DMS79 (cell line): ENCODE measurements at regions not wholly inside any gene's neighbourhood (a gene's known extent, or its start where the extent isn't known, plus 50 kb on each side); places are given as distances from the start of the nearest gene placed in this dataset.
"Not testable (repeated sequence)": the region's sequence is repeated elsewhere in the genome, so short reads cannot be mapped to it uniquely, and the experiment has no call there.

Experiments
- DNase-seq: peaks from one replicate; lab custom pipeline; 2025; lab: John Stamatoyannopoulos, UW

DNA sequence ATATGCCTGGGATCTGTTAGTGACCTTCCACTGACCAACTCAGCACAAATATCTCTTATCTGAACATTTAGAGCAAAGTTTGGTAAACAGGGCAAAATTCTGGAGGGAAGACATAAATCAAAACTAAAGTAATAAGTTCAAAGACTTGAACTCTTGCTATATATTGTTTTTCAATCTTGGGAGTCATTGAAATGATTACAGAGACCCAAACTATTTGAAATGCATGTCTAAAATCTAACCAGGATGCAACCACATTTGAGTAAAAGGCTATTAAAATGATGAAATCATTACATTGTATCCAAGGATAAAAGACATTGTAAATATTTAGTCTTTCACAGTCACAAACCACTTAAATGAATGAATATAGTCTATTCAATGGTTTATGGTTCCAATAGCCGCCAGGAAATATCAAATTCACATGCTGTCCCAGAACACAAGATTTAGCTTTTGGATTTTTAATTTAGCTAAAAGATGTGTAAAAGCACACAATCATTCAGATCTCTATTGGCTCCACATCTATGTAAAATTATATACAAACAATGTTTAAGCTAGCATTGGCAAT, 256.6 kb upstream of the EPHA7 start:
- DNase-seq = no peak

DNA sequence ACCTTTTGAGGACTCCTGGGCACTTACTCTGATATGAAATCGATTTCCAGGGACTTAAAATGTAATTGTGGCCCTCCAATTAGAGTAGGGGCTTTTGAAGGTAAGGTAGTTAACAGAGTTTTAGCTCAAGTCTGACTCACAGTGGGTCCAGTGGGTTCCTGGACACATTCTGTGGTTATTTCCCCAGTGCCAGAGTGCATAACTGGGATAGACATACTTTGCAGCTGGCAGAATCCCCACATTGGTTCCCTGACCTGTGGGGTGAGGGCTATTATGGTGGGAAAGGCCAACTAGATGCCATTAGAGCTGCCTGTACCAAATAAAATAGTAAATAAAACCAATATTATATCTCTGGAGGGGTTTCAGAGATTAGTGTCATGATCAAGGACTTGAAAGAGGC, 243.8 kb upstream of the EPHA7 start:
- no peak for DNase-seq

DNA sequence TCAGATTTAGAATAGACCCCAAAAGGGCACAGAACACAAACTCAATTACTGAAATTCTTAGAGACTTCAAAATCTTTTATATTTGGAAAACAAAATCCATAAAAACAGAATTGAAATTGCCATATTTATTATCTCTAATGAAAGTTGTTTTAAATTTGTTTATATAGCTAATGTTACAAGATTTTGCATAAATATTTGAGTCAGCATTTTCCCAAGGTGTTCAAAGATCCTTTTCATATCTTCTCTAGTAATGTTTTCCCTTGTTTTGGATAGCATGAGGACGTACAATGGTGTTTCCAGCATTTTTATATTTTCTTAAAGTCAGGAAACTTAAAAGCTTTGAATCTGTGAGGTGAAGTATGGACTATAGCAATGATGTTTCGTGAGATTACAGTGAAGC, 235.2 kb upstream of the EPHA7 start:
- DNase-seq = no peak

DNA sequence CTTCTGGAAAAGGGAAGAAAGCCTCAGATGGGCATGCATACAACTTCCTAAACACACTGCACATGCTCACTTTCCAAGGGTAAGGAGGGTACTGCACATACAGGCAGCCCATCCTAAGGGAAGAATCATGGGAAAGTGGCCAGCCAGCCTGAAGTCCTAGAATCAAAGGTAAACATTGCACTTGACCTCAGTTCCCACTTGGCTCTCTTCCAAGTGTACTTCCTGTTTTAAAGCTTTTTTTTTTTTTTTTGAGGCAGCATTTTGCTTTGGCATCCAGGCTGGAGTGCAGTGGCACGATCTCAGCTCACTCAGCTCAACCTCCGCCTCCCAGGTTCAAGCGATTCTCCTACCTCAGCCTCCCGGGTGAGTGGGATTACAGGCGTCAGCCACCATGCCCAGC, 225.3 kb upstream of the EPHA7 start:
- no peak for DNase-seq

DNA sequence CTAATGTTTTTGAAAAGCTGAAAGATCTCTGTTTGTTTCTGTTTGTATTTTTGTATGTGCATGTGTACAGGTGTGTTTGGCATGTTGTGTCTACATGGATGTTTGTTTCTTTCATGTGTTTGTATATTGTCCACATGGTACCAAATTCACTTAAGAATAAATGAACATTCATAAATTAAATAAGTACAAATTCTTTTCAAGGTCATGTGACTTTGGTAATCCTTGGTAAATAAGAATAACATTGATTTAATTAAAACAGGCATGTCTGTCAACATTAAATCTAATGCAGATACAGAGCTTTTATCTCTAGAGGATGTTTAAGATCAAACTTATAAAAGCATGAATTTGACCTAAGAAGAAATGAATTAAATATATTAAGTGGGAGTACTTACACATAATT, 219.8 kb upstream of the EPHA7 start:
- no peak for DNase-seq

DNA sequence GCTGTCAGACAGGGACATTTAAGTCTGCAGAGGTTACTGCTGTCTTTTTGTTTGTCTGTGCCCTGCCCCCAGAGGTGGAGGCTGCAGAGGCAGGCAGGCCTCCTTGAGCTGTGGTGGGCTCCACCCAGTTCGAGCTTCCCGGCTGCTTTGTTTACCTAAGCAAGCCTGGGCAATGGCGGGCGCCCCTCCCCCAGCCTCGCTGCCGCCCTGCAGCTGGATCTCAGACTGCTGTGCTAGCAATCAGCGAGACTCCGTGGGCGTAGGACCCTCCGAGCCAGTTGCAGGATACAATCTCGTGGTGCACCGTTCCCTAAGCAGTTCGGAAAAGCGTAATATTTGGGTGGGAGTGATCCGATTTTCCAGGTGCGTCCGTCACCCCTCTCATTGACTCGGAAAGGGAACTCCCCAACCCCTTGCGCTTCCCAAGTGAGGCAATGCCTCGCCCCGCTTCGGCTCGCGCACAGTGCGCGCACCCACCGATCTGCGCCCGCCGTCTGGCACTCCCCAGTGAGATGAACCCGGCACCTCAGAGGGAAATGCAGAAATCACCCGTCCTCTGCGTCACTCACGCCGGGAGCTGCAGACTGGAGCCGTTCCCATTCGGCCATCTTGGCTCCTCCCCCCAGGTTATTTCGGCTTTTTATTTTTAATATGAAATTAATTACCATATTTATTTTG, 217.8 kb upstream of the EPHA7 start:
- not testable (repeated sequence) for DNase-seq

DNA sequence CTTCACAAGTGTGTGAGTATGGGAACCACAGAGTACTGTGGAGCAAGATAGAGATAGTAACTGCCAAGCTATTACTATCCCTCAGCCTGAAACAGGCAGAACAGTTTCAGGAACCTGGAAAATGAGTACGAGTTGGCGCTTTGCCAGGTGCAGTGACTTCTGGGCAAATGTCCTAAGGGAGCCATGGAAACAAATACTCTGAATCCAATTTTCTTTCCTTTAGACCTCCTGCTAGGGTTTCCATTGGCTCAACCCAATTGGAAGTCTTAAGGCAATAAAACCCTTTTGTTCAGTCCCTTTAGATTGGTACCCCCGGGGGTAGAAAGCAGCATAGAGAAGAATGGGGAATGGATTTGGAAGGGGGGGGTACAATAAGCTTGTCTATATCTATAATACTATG, 205.0 kb upstream of the EPHA7 start:
- DNase-seq = no peak

DNA sequence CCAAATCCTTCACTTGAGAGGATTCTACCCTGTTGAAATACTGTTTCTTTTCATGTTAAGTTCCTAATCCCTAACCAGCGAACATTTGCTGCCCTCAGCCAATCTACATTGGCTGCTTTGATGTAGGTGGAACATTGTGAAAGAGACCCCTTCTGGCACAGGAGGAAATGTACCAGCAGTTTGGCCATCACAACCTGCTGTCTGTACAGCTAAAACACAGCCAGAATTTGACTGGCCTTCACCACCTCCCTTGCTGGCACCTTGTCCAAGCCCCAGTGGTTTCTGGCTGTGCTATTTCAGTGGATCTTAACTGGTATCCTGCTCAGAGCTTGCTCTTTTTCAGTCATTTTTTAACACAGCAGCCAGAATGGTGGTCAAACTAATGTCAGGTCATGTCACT, 202.1 kb upstream of the EPHA7 start:
- no peak for DNase-seq

DNA sequence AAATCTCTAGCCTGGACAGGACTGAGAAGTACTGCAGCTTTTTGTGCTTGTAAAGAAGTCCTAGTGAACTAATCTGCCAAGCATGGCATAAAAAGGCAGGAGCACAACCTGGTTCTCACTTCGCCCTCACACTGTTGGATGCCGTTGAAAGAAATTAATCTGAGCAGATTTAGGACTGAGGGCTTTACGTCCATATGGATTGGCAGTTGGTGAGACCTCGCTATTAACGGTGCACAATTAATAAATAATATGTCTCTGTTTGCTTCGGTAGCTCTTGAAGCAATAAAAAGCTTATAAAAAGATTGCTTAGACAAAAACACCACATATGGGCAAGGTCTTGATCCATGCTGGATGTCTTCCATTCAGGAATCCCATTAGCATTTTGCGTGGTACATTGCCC, 185.6 kb upstream of the EPHA7 start:
- no peak for DNase-seq

DNA sequence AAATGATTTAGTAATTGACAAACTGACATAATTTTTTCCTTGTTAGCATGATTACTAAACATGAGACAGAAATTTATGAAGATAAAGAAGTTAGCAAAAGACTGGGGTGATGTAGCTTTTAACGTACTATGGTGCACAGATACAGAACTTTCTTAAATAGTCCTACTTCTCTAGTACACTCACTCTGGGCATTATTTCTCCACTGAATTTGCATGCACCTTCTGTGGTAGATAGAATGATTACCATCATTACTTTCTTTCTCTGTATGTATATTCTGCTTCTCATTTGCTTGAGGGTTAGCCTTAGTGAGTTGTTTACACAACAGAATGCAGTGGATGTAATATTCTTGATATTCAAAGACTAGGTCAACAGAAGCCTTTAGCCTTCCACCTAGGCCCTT, 173.1 kb upstream of the EPHA7 start:
- DNase-seq = no peak

DNA sequence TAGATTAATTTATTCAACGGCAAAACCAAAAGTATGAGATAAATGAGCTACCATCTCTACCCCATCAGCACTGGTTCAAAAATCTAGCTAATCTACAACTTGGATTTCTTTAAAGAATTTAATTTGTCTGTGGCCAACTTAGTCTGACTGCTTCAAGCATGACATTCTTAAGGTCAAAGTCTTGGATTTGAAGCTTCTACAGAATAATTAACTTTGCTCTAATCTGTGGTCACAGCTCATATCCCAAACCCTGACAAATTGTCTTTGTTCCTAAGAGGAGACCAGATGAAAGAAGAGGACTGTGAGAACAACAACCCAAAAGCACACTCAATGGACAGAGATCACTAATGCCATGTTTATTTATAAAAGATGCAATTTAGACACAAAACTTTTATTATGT, 166.9 kb upstream of the EPHA7 start:
- no peak for DNase-seq

DNA sequence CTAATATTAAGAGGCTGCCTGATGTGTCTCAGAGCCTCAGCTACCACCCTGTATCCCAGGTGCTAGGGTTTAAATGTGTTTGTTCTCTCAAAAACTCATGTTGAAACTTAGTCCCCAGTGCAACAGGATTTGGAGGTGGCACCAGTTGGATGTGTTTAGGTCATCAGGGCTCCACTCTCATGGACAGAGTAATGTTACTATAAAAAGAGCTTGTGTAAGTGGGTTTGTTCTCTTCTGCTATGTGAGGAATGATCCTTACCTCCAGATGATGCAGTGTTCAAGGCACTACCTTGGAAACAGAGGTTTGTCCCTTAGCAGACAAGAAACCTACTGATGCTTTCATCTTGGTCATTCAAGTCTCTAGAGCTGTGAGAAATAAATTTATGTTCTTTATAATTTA, 164.9 kb upstream of the EPHA7 start:
- DNase-seq = no peak

DNA sequence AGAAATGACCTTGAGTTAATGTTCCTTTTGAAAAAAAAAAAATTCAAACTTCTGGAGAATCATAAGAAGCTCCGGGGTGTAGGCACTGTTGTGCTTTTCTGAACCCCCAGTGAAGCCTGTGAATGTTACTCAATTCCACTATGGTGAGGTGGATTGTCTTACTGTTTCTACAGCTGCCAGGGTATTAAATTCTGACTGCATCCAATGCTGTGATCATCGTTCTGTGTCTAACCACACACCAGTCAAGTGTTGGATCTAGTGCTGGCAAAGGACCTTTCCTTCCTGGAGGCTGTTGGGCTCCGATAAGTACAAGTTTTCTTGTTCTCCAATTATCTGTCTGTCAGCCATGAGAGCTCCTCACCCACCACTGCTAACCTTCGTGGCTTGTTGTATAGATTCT, 162.0 kb upstream of the EPHA7 start:
- DNase-seq = no peak

DNA sequence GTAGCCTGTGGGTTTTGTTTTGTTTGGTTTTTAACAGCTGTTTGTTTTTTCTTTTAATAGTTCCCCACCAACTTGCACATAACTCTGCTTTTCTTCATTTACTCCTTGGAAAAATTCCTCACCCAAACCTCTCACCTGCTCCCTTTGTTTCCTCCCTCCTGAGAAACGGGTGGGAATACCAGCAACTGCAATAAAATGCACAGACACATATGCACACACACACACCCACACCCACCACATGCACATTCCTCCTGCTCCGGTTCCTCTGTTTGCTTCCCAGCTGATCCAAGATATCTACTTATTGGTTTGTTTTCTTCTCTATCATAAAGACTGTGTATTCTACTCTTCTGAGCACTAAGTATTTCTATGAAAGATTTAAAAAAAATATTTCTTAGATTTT, 161.1 kb upstream of the EPHA7 start:
- DNase-seq = no peak

DNA sequence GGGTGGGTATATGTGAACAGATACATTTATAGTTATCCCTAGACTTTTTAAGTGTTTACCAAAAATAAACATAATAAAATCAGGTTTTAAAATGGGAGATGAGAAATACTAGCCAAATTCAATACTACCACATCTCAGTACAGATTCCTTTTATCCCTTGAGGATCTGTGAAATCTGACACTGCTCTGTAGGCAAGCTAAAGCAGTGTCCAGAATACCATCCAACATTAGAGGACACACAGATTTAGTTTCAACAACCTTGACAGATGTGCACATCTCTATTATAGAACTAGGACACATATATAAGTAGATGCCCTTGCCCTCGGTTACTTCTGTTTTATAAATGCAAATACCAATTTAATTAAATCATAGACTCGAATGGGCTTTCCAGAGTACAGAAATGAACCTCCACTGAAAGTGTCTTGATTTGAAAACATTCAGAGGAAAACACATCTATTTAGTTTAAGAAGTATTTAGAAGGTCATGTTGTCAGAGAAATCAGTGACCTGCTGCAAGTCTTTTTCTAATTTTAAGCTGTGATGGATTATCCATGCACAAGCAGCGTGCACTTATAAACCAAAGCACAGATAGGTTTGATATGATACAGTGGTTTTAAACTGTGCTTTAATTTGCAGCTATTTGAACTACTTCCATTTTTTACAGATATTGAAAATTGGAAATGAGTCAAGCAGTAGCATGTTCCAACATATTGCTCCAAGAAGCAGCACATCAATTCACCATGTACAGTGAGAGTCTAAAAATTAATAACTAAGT, 156.3 kb upstream of the EPHA7 start:
- DNase-seq = no peak

DNA sequence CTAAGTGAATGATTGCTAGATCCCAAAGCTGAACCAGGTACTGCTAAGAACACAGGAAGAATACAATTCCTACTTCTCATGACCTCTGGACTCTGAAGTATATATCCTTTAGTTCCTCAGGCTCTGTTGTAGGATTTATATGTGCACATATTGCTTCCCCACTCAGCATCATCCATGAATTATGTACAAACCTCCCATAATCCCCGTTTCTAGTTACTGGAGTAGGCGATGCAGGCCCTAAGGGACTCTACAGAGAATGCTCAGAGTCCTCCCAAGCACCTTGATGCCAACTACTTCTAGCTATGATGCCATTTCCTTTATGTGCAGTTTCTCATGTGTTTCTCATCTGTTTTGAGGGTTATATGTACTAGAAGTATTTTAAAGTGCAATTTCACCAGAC, 154.9 kb upstream of the EPHA7 start:
- no peak for DNase-seq

DNA sequence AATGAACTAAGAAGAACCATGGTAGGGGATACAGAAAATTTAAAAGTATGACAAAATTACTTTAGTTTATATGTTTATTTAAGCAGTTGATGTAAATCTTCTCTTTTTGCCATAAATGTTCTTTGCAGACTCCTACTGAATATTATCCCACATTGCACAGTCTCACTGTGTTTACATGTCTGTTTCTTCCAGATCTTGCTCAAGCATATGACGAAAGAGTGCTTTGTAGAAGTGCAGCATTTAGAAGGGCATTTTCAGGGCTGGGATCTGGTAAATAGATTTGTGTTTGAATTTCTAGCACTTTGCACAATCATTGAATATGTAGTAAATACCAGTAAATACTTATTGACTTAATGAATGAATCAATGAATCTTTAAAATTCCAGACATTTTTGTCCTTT, 152.0 kb upstream of the EPHA7 start:
- DNase-seq = no peak

DNA sequence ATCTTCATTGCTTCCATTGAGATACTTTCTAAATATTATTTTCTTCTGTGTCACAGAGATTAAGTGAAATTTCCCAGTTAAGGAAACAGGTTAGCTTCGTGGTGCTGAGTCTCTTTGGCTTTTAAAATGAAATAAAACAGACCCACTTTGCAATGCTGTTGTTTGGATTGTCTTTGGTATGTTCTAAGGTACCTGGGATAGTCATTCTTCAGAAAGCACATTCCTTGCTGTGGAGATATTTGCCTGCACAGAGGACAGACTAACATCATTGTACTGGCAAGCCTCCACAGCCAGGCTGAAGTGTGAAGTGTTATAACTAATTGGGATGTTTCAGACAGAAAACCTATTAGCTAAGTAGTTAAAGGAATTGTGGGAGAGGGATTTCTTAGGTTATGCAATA, 148.8 kb upstream of the EPHA7 start:
- DNase-seq = no peak

DNA sequence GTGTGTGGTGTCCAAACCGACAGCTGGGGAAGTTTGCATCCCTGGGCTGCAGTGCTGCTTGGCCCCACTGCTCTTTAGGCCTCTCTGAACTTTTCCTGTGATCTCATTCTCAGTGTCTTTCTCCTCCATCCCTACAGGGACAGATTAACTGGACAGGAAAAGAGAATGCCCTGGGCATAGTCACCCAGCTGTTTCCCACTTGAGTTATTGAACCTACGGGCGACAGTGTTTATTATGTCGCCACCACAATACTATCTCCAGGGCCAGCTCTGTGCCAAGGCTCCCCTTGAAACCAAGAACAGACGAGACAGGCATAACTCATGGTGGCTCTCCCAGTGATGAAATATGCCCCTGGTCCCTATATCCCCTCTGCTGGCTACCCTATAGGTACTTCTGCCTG, 147.8 kb upstream of the EPHA7 start:
- DNase-seq = no peak

DNA sequence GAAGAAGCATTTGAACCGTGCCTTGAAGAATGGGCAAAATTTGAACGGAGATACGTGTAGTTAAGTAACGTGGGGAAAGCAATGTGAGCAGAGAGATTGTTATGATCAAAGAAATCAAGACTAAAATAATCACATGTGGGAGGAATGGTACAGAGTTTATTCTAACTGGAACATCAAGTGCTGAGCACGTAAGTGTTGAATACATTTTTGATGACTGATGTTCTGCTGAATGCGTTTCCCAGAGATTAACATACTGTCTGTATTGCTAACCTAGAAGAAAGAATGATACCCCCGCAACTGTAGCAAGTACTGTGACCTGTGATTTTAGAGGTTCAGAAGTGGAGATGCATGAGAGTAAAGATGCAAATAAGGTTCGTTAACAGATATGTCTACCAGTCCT, 146.9 kb upstream of the EPHA7 start:
- DNase-seq = no peak

DNA sequence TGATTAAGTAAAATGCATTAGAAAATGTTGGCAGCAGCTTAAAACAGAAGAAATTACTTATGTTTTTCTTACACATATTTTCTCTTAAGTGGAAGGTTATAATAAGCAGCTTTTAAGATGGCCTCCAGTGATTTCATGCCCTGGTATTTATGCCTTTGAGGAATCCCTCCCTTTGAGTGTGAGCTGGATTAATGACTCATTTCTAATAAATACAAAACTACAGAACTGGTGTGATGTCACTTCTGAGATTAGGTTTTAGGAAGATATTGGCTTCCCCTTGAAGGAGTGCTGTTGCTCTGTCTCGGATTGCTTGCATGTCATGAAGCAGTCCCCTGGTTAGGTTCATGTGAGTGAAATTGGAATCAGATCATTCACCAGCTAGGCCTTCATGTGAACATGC, 143.2 kb upstream of the EPHA7 start:
- DNase-seq = no peak

DNA sequence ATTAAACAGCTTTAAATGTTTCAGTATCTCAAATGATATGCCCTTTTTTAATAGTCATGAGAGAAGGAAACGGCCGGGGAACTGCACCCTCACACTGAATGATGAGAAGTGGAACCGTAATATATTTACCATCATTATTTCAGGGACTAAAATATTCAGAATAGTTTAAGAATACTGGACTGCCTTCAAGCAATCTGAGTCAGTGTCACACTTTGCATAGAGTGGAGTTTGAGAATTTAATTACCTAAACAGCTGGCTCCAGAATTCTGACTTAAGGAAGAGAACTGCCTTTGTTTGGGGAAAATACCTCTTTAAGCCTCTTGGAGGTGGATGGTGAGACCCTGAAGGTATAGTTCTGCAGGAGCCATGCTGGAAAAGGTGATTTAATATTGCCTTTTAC, 135.9 kb upstream of the EPHA7 start:
- DNase-seq = no peak

DNA sequence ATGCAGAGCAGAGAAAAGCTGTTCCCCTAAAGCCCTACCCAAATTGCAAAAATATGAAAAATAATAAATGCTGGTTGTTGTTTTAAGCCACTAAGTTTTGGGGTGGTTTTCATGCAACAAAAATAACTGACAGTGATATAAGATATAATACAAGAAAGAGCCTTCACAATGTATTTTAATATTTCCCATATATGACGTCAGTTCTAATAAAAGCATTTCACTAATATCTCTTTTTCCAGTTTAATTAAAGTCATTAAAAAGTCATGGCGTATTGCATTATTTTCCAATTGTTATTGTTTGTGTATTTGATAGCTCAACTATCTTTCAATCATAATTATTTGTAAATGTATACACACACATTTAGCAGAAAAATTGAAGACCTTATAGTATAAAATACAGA, 134.7 kb upstream of the EPHA7 start:
- no peak for DNase-seq
